ENCODE measurements at regions not wholly inside any gene's neighbourhood (a gene's known extent, or its start where the extent isn't known, plus 50 kb on each side); places are given as distances from the start of the nearest gene placed in this dataset.

DNA sequence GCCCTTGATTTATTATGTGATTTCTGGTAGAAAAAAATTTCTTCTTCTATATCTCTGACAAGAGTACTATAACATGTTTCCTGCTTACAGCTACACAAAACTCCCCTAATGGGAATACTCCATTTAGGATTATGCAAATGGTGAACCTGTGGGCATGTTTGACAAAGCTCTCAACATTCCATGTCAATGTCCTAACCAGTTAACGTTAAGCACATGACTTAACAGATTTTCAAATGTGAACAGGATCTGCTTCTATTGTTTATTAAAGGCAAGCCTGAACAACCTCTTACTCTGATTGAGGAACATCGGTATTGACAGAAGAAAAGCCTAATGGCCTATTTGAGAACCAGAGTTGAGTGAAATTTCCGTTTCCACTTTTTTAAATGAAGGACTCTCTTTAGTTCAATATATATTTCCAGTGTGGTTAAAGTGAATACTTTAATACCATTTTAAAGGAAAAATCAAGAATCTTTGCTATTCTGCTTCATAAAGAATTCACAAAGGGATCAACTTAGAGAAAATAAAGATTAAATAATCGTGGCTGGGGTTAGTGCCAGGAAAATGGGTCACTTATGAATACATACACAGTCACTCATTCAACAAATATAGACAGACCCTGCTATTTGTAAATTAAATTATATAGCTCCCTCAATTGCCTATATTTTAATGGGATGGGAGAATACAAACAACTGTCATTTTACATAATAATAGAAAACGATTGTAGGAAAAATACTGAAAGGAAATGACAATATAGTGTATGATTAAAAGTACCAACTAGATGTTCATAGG is 300.3 kb upstream of the CBLB start:
- H3K4me3 Mint-ChIP-seq, result no peak overlapping the region
- no peak overlapping the region for H3K27ac Mint-ChIP-seq
- no peak for DNase-seq
- no peaks in the 10 kb centered on the region for H3K9me3 Mint-ChIP-seq
- TF ChIP-seq, protein P1, sequence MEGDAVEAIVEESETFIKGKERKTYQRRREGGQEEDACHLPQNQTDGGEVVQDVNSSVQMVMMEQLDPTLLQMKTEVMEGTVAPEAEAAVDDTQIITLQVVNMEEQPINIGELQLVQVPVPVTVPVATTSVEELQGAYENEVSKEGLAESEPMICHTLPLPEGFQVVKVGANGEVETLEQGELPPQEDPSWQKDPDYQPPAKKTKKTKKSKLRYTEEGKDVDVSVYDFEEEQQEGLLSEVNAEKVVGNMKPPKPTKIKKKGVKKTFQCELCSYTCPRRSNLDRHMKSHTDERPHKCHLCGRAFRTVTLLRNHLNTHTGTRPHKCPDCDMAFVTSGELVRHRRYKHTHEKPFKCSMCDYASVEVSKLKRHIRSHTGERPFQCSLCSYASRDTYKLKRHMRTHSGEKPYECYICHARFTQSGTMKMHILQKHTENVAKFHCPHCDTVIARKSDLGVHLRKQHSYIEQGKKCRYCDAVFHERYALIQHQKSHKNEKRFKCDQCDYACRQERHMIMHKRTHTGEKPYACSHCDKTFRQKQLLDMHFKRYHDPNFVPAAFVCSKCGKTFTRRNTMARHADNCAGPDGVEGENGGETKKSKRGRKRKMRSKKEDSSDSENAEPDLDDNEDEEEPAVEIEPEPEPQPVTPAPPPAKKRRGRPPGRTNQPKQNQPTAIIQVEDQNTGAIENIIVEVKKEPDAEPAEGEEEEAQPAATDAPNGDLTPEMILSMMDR (IDR thresholded peaks at IDR 0.05), result no peak
- no peaks in the 10 kb centered on the region for H3K4me1 Mint-ChIP-seq
- H3K36me3 Mint-ChIP-seq (ENCODE audit: low read depth), result no peaks in the 10 kb centered on the region
- no peaks in the 10 kb centered on the region for H3K27me3 Mint-ChIP-seq (ENCODE audit: low read depth, poor library complexity)

GRCh38 chr3:106170636-106171035 is 301.8 kb upstream of the CBLB start:
- H3K36me3 Mint-ChIP-seq (ENCODE audit: low read depth), result no peaks in the 10 kb centered on the region

GRCh38 chr3:106172101-106172500 is 303.3 kb upstream of the CBLB start:
- TF ChIP-seq, protein P1 (IDR thresholded peaks at IDR 0.05), result no peak
- Mint-ChIP-seq H3K4me3 (no peak overlapping the region), H3K36me3 (ENCODE audit: low read depth) (no peaks in the 10 kb centered on the region), H3K27ac (no peak overlapping the region), H3K27me3 (ENCODE audit: low read depth, poor library complexity) (no peaks in the 10 kb centered on the region), H3K9me3 (no peaks in the 10 kb centered on the region), H3K4me1 (no peaks in the 10 kb centered on the region)
- no peak for DNase-seq

More at GRCh38 chr3:106170636-106171035, 301.8 kb upstream of the CBLB start:
- no peaks in the 10 kb centered on the region for H3K27me3 Mint-ChIP-seq (ENCODE audit: low read depth, poor library complexity)
- no peak overlapping the region for H3K27ac Mint-ChIP-seq
- no peak for DNase-seq
- TF ChIP-seq, protein P1 (IDR thresholded peaks at IDR 0.05), result no peak
- H3K4me3 Mint-ChIP-seq, result no peak overlapping the region
- H3K9me3 Mint-ChIP-seq, result no peaks in the 10 kb centered on the region
- H3K4me1 Mint-ChIP-seq, result no peaks in the 10 kb centered on the region

GRCh38 chr3:106172780-106173179 is 304.0 kb upstream of the CBLB start:
- no peaks in the 10 kb centered on the region for H3K27me3 Mint-ChIP-seq (ENCODE audit: low read depth, poor library complexity)
- TF ChIP-seq, protein P1 (IDR thresholded peaks at IDR 0.05), result no peak
- no peak overlapping the region for H3K4me3 Mint-ChIP-seq
- no peaks in the 10 kb centered on the region for H3K4me1 Mint-ChIP-seq
- no peaks in the 10 kb centered on the region for H3K36me3 Mint-ChIP-seq (ENCODE audit: low read depth)
- DNase-seq, result no peak
- H3K9me3 Mint-ChIP-seq, result no peaks in the 10 kb centered on the region
- H3K27ac Mint-ChIP-seq, result no peak overlapping the region

- H3K27ac Mint-ChIP-seq, result no peak overlapping the region
- no peak for DNase-seq
- H3K36me3 Mint-ChIP-seq (ENCODE audit: low read depth), result no peaks in the 10 kb centered on the region
- H3K4me1 Mint-ChIP-seq, result no peaks in the 10 kb centered on the region
- H3K9me3 Mint-ChIP-seq, result no peaks in the 10 kb centered on the region
- TF ChIP-seq, protein P1 (IDR thresholded peaks at IDR 0.05), result no peak
- H3K27me3 Mint-ChIP-seq (ENCODE audit: low read depth, poor library complexity), result no peaks in the 10 kb centered on the region
- no peak overlapping the region for H3K4me3 Mint-ChIP-seq
These were observed 306.5 kb upstream of the CBLB start for GRCh38 chr3:106175276-106175675.

DNA sequence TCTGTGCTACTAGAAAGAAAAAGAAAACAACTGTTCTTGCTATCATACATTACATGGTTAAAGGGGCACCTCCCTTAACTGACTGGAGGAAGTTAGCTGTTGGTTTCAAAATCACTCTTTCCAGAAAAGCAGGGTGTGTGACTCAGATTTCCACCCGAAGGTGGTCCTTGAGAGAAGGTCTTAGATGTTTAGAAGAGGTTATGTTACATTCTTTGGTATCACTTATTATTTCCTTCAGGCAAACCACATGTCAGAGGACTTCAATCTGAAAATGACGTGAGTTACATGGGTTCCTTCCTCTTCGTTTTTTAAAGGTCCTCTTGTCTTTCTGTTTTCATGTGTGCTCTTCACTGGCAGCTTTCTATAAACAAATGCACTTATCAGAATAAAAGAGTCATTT is 307.9 kb upstream of the CBLB start:
- no peaks in the 10 kb centered on the region for H3K27me3 Mint-ChIP-seq (ENCODE audit: low read depth, poor library complexity)
- H3K9me3 Mint-ChIP-seq, result no peaks in the 10 kb centered on the region
- H3K36me3 Mint-ChIP-seq (ENCODE audit: low read depth), result no peaks in the 10 kb centered on the region
- no peak overlapping the region for H3K4me3 Mint-ChIP-seq
- DNase-seq, result no peak
- no peaks in the 10 kb centered on the region for H3K4me1 Mint-ChIP-seq
- TF ChIP-seq, protein P1 (IDR thresholded peaks at IDR 0.05), result no peak
- peak overlapping the region; percentile 4 for H3K27ac Mint-ChIP-seq
